Mesenteric fat pad (tissue), 1 donor: ENCODE measurements at regions not wholly inside any gene's neighbourhood (a gene's known extent, or its start where the extent isn't known, plus 50 kb on each side); places are given as distances from the start of the nearest gene placed in this dataset.

ENCODE experiments used
- DNase-seq: peaks from one replicate; pipeline ENCODE4 v3.0.0-alpha.2; 2020; ENCODE audit warnings: low spot score
- donor health status: DM: yes; HTN: yes; CAD: no.

- DNase-seq = no peak
These were observed 250.8 kb upstream of the OSR1 start for GRCh38 chr2:19609266-19609665.

- DNase-seq = no peak
These were observed 249.7 kb upstream of the OSR1 start for GRCh38 chr2:19607931-19608771.

- DNase-seq = no peak
These were observed 249.0 kb upstream of the OSR1 start for GRCh38 chr2:19607400-19607799.

- DNase-seq = no peak
These were observed 242.6 kb upstream of the OSR1 start for GRCh38 chr2:19600982-19601381.

GRCh38 chr2:19600506-19600905 is 242.1 kb upstream of the OSR1 start:
- DNase-seq = no peak

- DNase-seq = no peak
These were observed 240.5 kb upstream of the OSR1 start for GRCh38 chr2:19598971-19599370.

GRCh38 chr2:19592197-19592596 is 233.8 kb upstream of the OSR1 start:
- DNase-seq = no peak

- no peak for DNase-seq
These were observed 231.4 kb upstream of the OSR1 start for GRCh38 chr2:19589791-19590190.

- no peak for DNase-seq
These were observed 222.4 kb upstream of the OSR1 start for GRCh38 chr2:19580830-19581229.

- DNase-seq = no peak
These were observed 221.8 kb upstream of the OSR1 start for GRCh38 chr2:19580264-19580663.

GRCh38 chr2:19579461-19579860 is 221.0 kb upstream of the OSR1 start:
- no peak for DNase-seq

- no peak for DNase-seq
These were observed 219.3 kb upstream of the OSR1 start for GRCh38 chr2:19577723-19578122.

GRCh38 chr2:19576411-19576810 is 218.0 kb upstream of the OSR1 start:
- no peak for DNase-seq

- no peak for DNase-seq
These were observed 217.2 kb upstream of the OSR1 start for GRCh38 chr2:19575641-19576040.

- no peak for DNase-seq
These were observed 216.4 kb upstream of the OSR1 start for GRCh38 chr2:19574778-19575260.

- DNase-seq = no peak
These were observed 215.4 kb upstream of the OSR1 start for GRCh38 chr2:19573784-19574183.

GRCh38 chr2:19571773-19572172 is 213.3 kb upstream of the OSR1 start:
- no peak for DNase-seq

- DNase-seq = no peak
These were observed 210.9 kb upstream of the OSR1 start for GRCh38 chr2:19569300-19569791.

GRCh38 chr2:19568809-19569208 is 210.4 kb upstream of the OSR1 start:
- DNase-seq = no peak

GRCh38 chr2:19560785-19561184 is 202.4 kb upstream of the OSR1 start:
- DNase-seq = no peak

GRCh38 chr2:19559596-19560240 is 201.3 kb upstream of the OSR1 start:
- DNase-seq = no peak

GRCh38 chr2:19556648-19557047 is 198.2 kb upstream of the OSR1 start:
- no peak for DNase-seq

- no peak for DNase-seq
These were observed 196.1 kb upstream of the OSR1 start for GRCh38 chr2:19554520-19554919.
